ENCODE measurements at regions not wholly inside any gene's neighbourhood (a gene's known extent, or its start where the extent isn't known, plus 50 kb on each side); places are given as distances from the start of the nearest gene placed in this dataset.
A peak's percentile ranks its signal among the peaks of the same experiment; 100 is the strongest.

DNA sequence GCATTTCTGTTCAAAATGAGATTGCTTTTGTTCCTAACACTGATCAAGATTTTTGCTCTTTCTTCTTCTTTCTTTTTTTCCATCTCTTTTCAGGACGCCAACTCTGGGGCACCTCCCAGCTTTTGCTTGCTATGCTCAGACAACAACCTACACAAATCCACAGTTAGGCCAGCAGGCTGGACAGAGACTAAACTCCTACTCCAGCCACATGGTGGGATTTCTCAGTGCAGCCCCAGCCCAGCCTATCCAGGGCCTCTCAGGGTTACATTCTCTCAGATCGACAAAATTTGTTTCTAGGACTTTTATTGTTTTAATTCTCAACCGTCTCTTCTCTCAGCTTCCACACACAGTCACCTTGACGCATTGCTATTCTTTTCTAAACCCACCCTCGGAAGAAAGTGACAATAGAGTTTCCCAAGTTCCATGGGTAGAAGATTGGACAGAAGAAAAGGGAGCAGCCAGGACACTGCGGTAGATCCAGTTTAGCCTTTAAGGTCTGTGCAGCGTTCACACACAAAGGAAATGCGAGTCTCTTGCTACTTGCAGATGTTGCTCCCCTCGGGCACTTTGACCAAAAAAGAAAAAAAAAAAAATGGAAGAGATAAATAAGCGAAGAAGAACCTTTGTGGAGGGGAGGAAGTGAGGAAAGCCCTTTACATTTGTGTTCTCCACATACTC, 588.6 kb upstream of the GRAMD2B start:
- Histone ChIP-seq H3K4me1 (ENCODE audit: control insufficient read depth, low read depth, low read length) (peaks cover 17% of the 10 kb centered on the region), H3K4me3 (ENCODE audit: low read length) (no peak overlapping the region), H3K9me3 (ENCODE audit: control insufficient read depth, low read depth, low read length) (no peaks in the 10 kb centered on the region), H3K27me3 (ENCODE audit: control insufficient read depth, insufficient read depth, low read length) (no peaks in the 10 kb centered on the region), H3K27ac (ENCODE audit: low read length) (no peak overlapping the region), H3K36me3 (ENCODE audit: control insufficient read depth, low read depth, low read length) (no peaks in the 10 kb centered on the region), H3K9ac (ENCODE audit: low read length) (no peak overlapping the region)

- Histone ChIP-seq H3K9ac (ENCODE audit: low read length) (no peak overlapping the region), H3K4me1 (ENCODE audit: control insufficient read depth, low read depth, low read length) (peaks cover 17% of the 10 kb centered on the region), H3K4me3 (ENCODE audit: low read length) (no peak overlapping the region), H3K27me3 (ENCODE audit: control insufficient read depth, insufficient read depth, low read length) (no peaks in the 10 kb centered on the region), H3K36me3 (ENCODE audit: control insufficient read depth, low read depth, low read length) (no peaks in the 10 kb centered on the region), H3K9me3 (ENCODE audit: control insufficient read depth, low read depth, low read length) (no peaks in the 10 kb centered on the region), H3K27ac (ENCODE audit: low read length) (no peak overlapping the region)
Observed at GRCh38 chr5:125835293-125836172, 587.7 kb upstream of the GRAMD2B start.

DNA sequence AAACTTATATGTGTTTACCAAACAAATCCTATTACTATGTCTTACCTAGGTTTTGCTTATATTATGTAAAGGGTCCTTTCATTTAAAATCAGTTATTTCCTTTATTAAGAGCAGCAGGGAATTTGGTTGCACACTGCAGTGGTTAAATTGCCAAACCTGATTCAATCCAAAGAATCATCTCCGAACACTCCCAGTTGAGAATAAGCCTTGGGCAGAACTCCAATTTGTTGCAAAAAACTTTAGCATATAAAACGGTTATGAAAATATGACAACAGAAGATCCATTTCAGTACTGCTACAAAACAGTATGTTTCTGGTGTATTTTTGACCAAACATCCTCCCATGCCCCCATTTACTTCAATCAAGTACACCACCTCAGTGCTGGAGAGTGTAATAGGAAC, 587.0 kb upstream of the GRAMD2B start:
- Histone ChIP-seq H3K27ac (ENCODE audit: low read length) (no peak overlapping the region), H3K4me1 (ENCODE audit: control insufficient read depth, low read depth, low read length) (peaks cover 17% of the 10 kb centered on the region), H3K27me3 (ENCODE audit: control insufficient read depth, insufficient read depth, low read length) (no peaks in the 10 kb centered on the region), H3K4me3 (ENCODE audit: low read length) (no peak overlapping the region), H3K9me3 (ENCODE audit: control insufficient read depth, low read depth, low read length) (no peaks in the 10 kb centered on the region), H3K36me3 (ENCODE audit: control insufficient read depth, low read depth, low read length) (no peaks in the 10 kb centered on the region), H3K9ac (ENCODE audit: low read length) (no peak overlapping the region)

DNA sequence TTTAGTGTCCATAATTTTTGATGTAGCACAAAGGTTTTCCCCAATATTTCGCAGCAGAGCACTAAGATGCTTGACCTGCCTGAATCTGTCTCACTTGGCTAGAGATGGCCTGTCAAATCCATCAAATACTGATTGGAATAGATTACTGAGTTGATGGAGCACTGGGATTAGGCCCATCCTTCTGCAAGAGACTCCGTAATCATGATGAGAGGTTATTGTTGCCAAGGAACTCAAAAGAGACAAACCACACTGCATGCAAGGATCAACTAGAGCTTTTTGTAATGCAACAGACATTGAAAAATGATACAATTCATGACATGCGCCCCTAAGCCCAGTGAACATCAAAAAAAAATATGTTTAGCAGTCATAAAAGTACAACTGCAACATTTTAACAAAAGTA, 585.3 kb upstream of the GRAMD2B start:
- peaks cover 17% of the 10 kb centered on the region for H3K4me1 ChIP-seq (ENCODE audit: control insufficient read depth, low read depth, low read length)
- no peak overlapping the region for H3K9ac ChIP-seq (ENCODE audit: low read length)
- no peak overlapping the region for H3K4me3 ChIP-seq (ENCODE audit: low read length)
- H3K27me3 ChIP-seq (ENCODE audit: control insufficient read depth, insufficient read depth, low read length), result no peaks in the 10 kb centered on the region
- no peak overlapping the region for H3K27ac ChIP-seq (ENCODE audit: low read length)
- H3K9me3 ChIP-seq (ENCODE audit: control insufficient read depth, low read depth, low read length), result no peaks in the 10 kb centered on the region
- H3K36me3 ChIP-seq (ENCODE audit: control insufficient read depth, low read depth, low read length), result no peaks in the 10 kb centered on the region

DNA sequence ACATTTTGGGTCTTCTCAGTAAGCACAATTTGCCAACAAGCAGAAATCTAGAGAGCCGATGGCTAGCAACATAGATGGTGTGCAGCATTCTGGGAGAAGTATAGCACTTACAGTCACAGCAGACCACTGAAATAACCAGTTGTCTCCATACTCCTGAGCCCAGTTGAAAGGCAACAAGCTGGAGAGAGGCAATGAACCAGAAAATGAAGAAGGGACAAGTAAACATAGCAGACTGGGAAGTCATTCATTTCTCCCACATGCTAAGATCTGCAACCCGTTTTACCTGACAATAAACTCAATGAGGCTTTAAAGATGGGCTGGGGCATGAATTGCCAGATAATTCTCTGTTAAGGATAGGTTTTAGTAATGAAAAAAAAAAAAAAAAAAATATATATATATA, 575.6 kb upstream of the GRAMD2B start:
- Histone ChIP-seq H3K4me1 (ENCODE audit: control insufficient read depth, low read depth, low read length) (no peaks in the 10 kb centered on the region), H3K27me3 (ENCODE audit: control insufficient read depth, insufficient read depth, low read length) (no peaks in the 10 kb centered on the region), H3K27ac (ENCODE audit: low read length) (no peak overlapping the region), H3K9me3 (ENCODE audit: control insufficient read depth, low read depth, low read length) (no peaks in the 10 kb centered on the region), H3K4me3 (ENCODE audit: low read length) (no peak overlapping the region), H3K36me3 (ENCODE audit: control insufficient read depth, low read depth, low read length) (no peaks in the 10 kb centered on the region), H3K9ac (ENCODE audit: low read length) (no peak overlapping the region)

GRCh38 chr5:125848751-125849150, 574.5 kb upstream of the GRAMD2B start:
- Histone ChIP-seq H3K4me1 (ENCODE audit: control insufficient read depth, low read depth, low read length) (no peaks in the 10 kb centered on the region), H3K9ac (ENCODE audit: low read length) (no peak overlapping the region), H3K27me3 (ENCODE audit: control insufficient read depth, insufficient read depth, low read length) (no peaks in the 10 kb centered on the region), H3K36me3 (ENCODE audit: control insufficient read depth, low read depth, low read length) (no peaks in the 10 kb centered on the region), H3K27ac (ENCODE audit: low read length) (no peak overlapping the region), H3K4me3 (ENCODE audit: low read length) (no peak overlapping the region), H3K9me3 (ENCODE audit: control insufficient read depth, low read depth, low read length) (no peaks in the 10 kb centered on the region)

DNA sequence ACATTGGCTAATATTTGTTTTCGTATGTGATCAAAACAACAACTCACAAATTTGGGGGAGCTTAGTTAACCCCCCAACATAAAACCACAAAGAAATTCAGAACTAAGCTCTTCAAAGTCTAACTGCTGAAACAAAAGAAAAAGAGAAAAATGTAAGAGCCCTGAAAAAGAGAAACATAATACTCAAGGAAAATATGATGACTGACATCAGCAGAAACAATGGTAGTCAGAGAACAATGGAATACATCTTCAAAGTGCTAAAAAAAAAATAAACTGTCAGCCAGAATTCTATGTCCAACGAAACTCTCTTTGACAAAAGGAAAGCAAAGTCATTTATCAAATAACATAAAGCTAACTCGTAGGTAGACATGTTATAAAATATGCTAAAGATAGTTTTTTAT, 566.3 kb upstream of the GRAMD2B start:
- Histone ChIP-seq H3K27ac (ENCODE audit: low read length) (no peak overlapping the region), H3K9me3 (ENCODE audit: control insufficient read depth, low read depth, low read length) (no peaks in the 10 kb centered on the region), H3K27me3 (ENCODE audit: control insufficient read depth, insufficient read depth, low read length) (no peaks in the 10 kb centered on the region), H3K4me3 (ENCODE audit: low read length) (no peak overlapping the region), H3K4me1 (ENCODE audit: control insufficient read depth, low read depth, low read length) (no peaks in the 10 kb centered on the region), H3K9ac (ENCODE audit: low read length) (no peak overlapping the region), H3K36me3 (ENCODE audit: control insufficient read depth, low read depth, low read length) (no peaks in the 10 kb centered on the region)

GRCh38 chr5:125863579-125863978, 559.6 kb upstream of the GRAMD2B start:
- no peak overlapping the region for H3K4me3 ChIP-seq (ENCODE audit: low read length)
- no peaks in the 10 kb centered on the region for H3K4me1 ChIP-seq (ENCODE audit: control insufficient read depth, low read depth, low read length)
- no peak overlapping the region for H3K27ac ChIP-seq (ENCODE audit: low read length)
- H3K9me3 ChIP-seq (ENCODE audit: control insufficient read depth, low read depth, low read length), result no peaks in the 10 kb centered on the region
- H3K9ac ChIP-seq (ENCODE audit: low read length), result no peak overlapping the region
- no peaks in the 10 kb centered on the region for H3K36me3 ChIP-seq (ENCODE audit: control insufficient read depth, low read depth, low read length)
- H3K27me3 ChIP-seq (ENCODE audit: control insufficient read depth, insufficient read depth, low read length), result no peaks in the 10 kb centered on the region

- Histone ChIP-seq H3K27me3 (ENCODE audit: control insufficient read depth, insufficient read depth, low read length) (no peaks in the 10 kb centered on the region), H3K9ac (ENCODE audit: low read length) (no peak overlapping the region), H3K4me3 (ENCODE audit: low read length) (no peak overlapping the region), H3K4me1 (ENCODE audit: control insufficient read depth, low read depth, low read length) (peaks cover 4% of the 10 kb centered on the region), H3K9me3 (ENCODE audit: control insufficient read depth, low read depth, low read length) (no peaks in the 10 kb centered on the region), H3K36me3 (ENCODE audit: control insufficient read depth, low read depth, low read length) (no peaks in the 10 kb centered on the region), H3K27ac (ENCODE audit: low read length) (no peak overlapping the region)
Observed at GRCh38 chr5:125865166-125865815, 557.9 kb upstream of the GRAMD2B start.

DNA sequence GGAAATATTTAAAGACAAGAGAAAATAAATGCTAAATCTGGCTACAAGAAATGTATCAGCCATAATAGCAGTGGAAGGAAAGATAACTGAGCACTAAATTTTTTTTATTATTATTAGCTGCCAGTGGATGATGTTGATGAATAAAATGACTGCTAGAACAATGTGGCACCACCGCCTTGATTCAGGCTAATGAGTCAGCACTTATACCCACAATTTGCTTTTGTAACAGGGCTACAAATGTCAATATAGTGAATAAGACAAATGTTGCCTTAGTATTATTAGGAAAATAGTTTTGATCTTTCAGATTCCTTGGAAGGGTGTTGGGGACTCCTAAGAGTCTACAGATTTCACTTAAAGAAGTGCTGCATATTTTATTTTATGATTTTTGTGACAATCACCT, 555.2 kb upstream of the GRAMD2B start:
- Histone ChIP-seq H3K9me3 (ENCODE audit: control insufficient read depth, low read depth, low read length) (no peaks in the 10 kb centered on the region), H3K27ac (ENCODE audit: low read length) (no peak overlapping the region), H3K9ac (ENCODE audit: low read length) (no peak overlapping the region), H3K36me3 (ENCODE audit: control insufficient read depth, low read depth, low read length) (no peaks in the 10 kb centered on the region), H3K4me1 (ENCODE audit: control insufficient read depth, low read depth, low read length) (peaks cover 6% of the 10 kb centered on the region), H3K27me3 (ENCODE audit: control insufficient read depth, insufficient read depth, low read length) (no peaks in the 10 kb centered on the region), H3K4me3 (ENCODE audit: low read length) (no peak overlapping the region)

GRCh38 chr5:125870256-125870655, 553.0 kb upstream of the GRAMD2B start:
- H3K4me3 ChIP-seq (ENCODE audit: low read length), result peak overlapping the region; percentile 22
- no peak overlapping the region for H3K27ac ChIP-seq (ENCODE audit: low read length)
- H3K4me1 ChIP-seq (ENCODE audit: control insufficient read depth, low read depth, low read length), result peaks cover 6% of the 10 kb centered on the region
- no peak overlapping the region for H3K9ac ChIP-seq (ENCODE audit: low read length)
- no peaks in the 10 kb centered on the region for H3K27me3 ChIP-seq (ENCODE audit: control insufficient read depth, insufficient read depth, low read length)
- H3K9me3 ChIP-seq (ENCODE audit: control insufficient read depth, low read depth, low read length), result no peaks in the 10 kb centered on the region
- H3K36me3 ChIP-seq (ENCODE audit: control insufficient read depth, low read depth, low read length), result no peaks in the 10 kb centered on the region

Data from iPS-18a (cell line).